ENCODE measurements at regions not wholly inside any gene's neighbourhood (a gene's known extent, or its start where the extent isn't known, plus 50 kb on each side); places are given as distances from the start of the nearest gene placed in this dataset.

DNA sequence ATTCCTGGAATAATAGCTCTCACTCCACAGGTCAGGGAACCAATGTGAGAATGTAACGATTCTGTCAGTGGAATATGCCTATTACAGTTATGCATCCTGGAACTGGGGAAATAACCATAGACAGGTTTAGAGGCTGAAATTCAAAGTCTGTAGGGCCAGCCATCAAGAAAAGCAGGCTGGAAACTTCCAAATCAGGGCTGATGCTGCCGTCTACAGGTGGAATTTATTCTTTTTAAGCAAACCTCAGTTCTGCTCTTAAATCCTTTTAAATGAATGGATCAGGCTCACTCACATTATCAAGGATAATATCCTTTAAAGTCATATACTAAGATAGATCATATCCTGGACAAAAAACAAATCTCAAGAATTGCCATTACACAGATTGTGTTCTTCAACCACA, 699.8 kb downstream of the NR2F2 start:
- TF ChIP-seq, protein P1, sequence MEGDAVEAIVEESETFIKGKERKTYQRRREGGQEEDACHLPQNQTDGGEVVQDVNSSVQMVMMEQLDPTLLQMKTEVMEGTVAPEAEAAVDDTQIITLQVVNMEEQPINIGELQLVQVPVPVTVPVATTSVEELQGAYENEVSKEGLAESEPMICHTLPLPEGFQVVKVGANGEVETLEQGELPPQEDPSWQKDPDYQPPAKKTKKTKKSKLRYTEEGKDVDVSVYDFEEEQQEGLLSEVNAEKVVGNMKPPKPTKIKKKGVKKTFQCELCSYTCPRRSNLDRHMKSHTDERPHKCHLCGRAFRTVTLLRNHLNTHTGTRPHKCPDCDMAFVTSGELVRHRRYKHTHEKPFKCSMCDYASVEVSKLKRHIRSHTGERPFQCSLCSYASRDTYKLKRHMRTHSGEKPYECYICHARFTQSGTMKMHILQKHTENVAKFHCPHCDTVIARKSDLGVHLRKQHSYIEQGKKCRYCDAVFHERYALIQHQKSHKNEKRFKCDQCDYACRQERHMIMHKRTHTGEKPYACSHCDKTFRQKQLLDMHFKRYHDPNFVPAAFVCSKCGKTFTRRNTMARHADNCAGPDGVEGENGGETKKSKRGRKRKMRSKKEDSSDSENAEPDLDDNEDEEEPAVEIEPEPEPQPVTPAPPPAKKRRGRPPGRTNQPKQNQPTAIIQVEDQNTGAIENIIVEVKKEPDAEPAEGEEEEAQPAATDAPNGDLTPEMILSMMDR (IDR thresholded peaks at IDR 0.05; ENCODE audit: extremely low read depth in 1 of 2, insufficient read depth in 1 of 2, low read depth in 1 of 2, low read length in 2 of 2) = no peak
- TF ChIP-seq JUN (IDR thresholded peaks at IDR 0.05; ENCODE audit: borderline replicate concordance, insufficient read depth, insufficient read length, low read depth) (no peak), POLR2AphosphoS5 (IDR thresholded peaks at IDR 0.05; ENCODE audit: insufficient read depth, low read depth, low read length) (no peak), POLR2A (IDR thresholded peaks at IDR 0.05; ENCODE audit: low read depth, low read length) (no peak), MYC (IDR thresholded peaks at IDR 0.05; ENCODE audit: low read depth, low read length) (no peak), EZH2 (IDR thresholded peaks at IDR 0.05; ENCODE audit: borderline replicate concordance, low read depth, low read length, severe bottlenecking) (no peak)
- TF ChIP-seq, protein P2, sequence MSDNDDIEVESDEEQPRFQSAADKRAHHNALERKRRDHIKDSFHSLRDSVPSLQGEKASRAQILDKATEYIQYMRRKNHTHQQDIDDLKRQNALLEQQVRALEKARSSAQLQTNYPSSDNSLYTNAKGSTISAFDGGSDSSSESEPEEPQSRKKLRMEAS (IDR thresholded peaks at IDR 0.05; ENCODE audit: insufficient read depth, insufficient read length) = no peak

Measured in endothelial cell of umbilical vein (primary cell).